ENCODE measurements at regions not wholly inside any gene's neighbourhood (a gene's known extent, or its start where the extent isn't known, plus 50 kb on each side); places are given as distances from the start of the nearest gene placed in this dataset.

DNA sequence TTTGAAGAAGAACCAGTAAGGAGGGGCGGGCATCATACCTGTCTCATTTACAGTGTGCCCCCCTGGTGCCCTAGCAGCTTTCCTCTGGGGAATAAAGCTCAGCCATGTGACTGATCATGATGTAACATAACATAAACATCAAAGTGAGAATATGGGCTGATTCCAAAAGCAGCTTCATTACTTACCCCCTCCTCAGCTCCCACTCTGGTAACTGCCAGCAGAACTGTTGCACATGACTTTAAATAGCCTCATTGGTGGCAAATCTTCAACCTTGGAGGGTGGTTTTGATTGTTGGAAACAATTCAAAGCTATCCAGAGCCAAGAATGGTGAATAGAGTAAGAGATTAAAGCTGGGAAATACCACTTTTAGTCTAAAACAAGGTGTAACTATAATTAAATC, 384.6 kb downstream of the BUD13 start:
- no peaks in the 10 kb centered on the region for H3K36me3 Mint-ChIP-seq (ENCODE audit: low read depth, unreplicated experiment)
- H3K27me3 Mint-ChIP-seq (ENCODE audit: unreplicated experiment), result peaks cover 1% of the 10 kb centered on the region

DNA sequence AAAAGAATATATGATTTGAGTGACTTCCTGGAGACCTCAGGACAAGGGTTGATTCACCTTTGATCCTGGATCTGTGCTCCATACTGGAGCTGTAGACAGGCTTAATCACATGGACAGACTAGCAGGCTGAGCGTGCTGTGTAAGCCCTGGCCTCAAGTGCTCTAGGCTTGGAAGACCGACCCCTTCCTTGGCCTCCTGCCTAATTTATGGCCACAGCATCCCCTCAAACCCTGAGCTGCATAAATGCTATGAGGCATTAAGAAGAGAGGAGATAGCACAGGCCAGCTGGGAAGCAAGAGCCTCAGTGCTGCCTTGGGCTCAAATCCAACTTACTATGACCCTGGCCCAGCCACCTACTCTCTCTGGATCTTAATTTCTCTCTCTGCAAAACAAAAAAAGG, 385.1 kb downstream of the BUD13 start:
- no peak overlapping the region for H3K27ac Mint-ChIP-seq (ENCODE audit: unreplicated experiment)

More for the DNA sequence above, 384.6 kb downstream of the BUD13 start:
- Mint-ChIP-seq H3K27ac (ENCODE audit: unreplicated experiment) (no peak overlapping the region), H3K9me3 (ENCODE audit: unreplicated experiment) (no peaks in the 10 kb centered on the region), H3K4me3 (ENCODE audit: unreplicated experiment) (no peak overlapping the region), H3K4me1 (ENCODE audit: unreplicated experiment) (no peaks in the 10 kb centered on the region)
- TF ChIP-seq, protein P1, sequence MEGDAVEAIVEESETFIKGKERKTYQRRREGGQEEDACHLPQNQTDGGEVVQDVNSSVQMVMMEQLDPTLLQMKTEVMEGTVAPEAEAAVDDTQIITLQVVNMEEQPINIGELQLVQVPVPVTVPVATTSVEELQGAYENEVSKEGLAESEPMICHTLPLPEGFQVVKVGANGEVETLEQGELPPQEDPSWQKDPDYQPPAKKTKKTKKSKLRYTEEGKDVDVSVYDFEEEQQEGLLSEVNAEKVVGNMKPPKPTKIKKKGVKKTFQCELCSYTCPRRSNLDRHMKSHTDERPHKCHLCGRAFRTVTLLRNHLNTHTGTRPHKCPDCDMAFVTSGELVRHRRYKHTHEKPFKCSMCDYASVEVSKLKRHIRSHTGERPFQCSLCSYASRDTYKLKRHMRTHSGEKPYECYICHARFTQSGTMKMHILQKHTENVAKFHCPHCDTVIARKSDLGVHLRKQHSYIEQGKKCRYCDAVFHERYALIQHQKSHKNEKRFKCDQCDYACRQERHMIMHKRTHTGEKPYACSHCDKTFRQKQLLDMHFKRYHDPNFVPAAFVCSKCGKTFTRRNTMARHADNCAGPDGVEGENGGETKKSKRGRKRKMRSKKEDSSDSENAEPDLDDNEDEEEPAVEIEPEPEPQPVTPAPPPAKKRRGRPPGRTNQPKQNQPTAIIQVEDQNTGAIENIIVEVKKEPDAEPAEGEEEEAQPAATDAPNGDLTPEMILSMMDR (IDR thresholded peaks at IDR 0.05; ENCODE audit: unreplicated experiment), result no peak
- no peak for DNase-seq (ENCODE audit: low spot score)

DNA sequence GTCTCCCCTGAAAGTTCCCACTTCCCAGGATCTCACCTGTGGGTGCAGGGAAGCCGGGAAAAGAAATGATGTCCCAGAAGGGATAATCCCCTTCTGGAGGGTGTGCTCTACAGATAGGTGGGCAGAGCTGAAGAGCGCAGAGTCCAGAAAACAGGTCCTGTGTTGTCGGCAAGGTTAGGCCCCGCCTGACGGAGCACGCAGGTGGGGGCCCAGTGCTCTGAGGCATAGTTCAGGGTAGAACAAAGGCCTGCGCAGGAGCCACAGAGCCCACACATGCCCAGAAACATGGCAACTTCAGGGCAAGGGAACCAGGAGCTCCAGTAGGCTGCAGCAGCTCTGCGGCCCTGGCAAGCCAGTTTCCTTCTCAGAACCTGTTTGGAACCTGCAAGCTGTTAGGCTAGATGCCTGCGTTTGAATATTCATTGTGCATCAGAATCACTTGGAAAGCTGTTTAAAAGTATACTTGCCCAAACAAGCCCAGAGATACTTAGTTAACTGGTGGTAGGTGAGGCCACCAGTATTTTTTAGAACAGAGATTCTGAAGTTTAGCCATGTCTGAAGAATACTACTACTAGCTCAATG, 386.6 kb downstream of the BUD13 start:
- H3K36me3 Mint-ChIP-seq (ENCODE audit: low read depth, unreplicated experiment), result no peaks in the 10 kb centered on the region
- no peaks in the 10 kb centered on the region for H3K9me3 Mint-ChIP-seq (ENCODE audit: unreplicated experiment)
- no peak overlapping the region for H3K27ac Mint-ChIP-seq (ENCODE audit: unreplicated experiment)
- H3K27me3 Mint-ChIP-seq (ENCODE audit: unreplicated experiment), result peaks cover 1% of the 10 kb centered on the region
- H3K4me3 Mint-ChIP-seq (ENCODE audit: unreplicated experiment), result no peak overlapping the region
- TF ChIP-seq, protein P1 (IDR thresholded peaks at IDR 0.05; ENCODE audit: unreplicated experiment), result no peak
- no peak for DNase-seq (ENCODE audit: low spot score)
- H3K4me1 Mint-ChIP-seq (ENCODE audit: unreplicated experiment), result no peaks in the 10 kb centered on the region

More for the DNA sequence above, 385.1 kb downstream of the BUD13 start:
- TF ChIP-seq, protein P1 (IDR thresholded peaks at IDR 0.05; ENCODE audit: unreplicated experiment), result no peak
- no peak for DNase-seq (ENCODE audit: low spot score)
- Mint-ChIP-seq H3K4me3 (ENCODE audit: unreplicated experiment) (no peak overlapping the region), H3K27me3 (ENCODE audit: unreplicated experiment) (peaks cover 1% of the 10 kb centered on the region), H3K4me1 (ENCODE audit: unreplicated experiment) (no peaks in the 10 kb centered on the region), H3K9me3 (ENCODE audit: unreplicated experiment) (no peaks in the 10 kb centered on the region), H3K36me3 (ENCODE audit: low read depth, unreplicated experiment) (no peaks in the 10 kb centered on the region)

DNA sequence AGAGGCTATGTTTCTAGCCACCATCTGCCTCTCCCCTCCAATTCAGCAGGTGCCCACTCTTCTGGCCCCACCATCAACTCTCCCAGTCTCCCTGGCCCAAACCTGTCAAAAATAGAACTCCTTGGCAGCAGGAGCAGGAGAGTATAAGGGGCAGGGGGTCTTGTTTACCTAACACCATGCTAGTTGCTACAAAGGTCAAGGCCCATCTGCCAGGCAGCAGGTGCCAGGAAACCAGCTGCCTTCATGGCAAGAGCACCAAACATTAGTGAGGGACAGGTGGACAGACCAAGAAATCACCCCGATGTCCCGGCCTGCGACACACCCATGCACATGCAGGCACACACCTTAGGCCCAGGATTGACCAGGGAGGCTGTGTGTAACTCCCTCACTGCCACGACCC, 387.9 kb downstream of the BUD13 start:
- H3K9me3 Mint-ChIP-seq (ENCODE audit: unreplicated experiment), result no peaks in the 10 kb centered on the region
- no peak for DNase-seq (ENCODE audit: low spot score)
- no peaks in the 10 kb centered on the region for H3K4me1 Mint-ChIP-seq (ENCODE audit: unreplicated experiment)
- peaks cover 1% of the 10 kb centered on the region for H3K27me3 Mint-ChIP-seq (ENCODE audit: unreplicated experiment)
- no peak overlapping the region for H3K4me3 Mint-ChIP-seq (ENCODE audit: unreplicated experiment)
- H3K27ac Mint-ChIP-seq (ENCODE audit: unreplicated experiment), result no peak overlapping the region
- H3K36me3 Mint-ChIP-seq (ENCODE audit: low read depth, unreplicated experiment), result no peaks in the 10 kb centered on the region
- TF ChIP-seq, protein P1 (IDR thresholded peaks at IDR 0.05; ENCODE audit: unreplicated experiment), result no peak

DNA sequence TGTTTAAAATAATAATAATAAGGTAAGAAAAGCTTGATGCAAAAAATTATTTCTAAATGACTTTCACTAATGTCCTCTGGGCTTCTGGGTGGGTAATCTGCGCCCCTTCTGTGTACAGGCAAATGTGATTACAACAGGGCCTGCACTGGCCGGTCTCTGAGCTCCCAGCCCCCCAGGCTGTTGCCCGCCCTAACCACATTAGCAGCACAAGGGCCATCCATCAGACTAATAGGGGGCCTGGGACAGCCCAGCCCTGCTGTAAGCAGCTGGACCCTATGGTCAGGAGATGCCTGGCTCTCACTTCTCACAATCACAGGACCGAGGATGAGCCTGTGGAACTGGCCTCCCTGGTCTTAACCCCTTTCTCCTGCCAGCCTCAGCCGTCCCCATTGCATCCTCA, 388.4 kb downstream of the BUD13 start:
- H3K9me3 Mint-ChIP-seq (ENCODE audit: unreplicated experiment), result no peaks in the 10 kb centered on the region
- H3K27me3 Mint-ChIP-seq (ENCODE audit: unreplicated experiment), result peaks cover 1% of the 10 kb centered on the region
- TF ChIP-seq, protein P1 (IDR thresholded peaks at IDR 0.05; ENCODE audit: unreplicated experiment), result no peak
- no peak overlapping the region for H3K27ac Mint-ChIP-seq (ENCODE audit: unreplicated experiment)
- no peak for DNase-seq (ENCODE audit: low spot score)
- H3K36me3 Mint-ChIP-seq (ENCODE audit: low read depth, unreplicated experiment), result no peaks in the 10 kb centered on the region
- no peaks in the 10 kb centered on the region for H3K4me1 Mint-ChIP-seq (ENCODE audit: unreplicated experiment)
- H3K4me3 Mint-ChIP-seq (ENCODE audit: unreplicated experiment), result no peak overlapping the region

Measured in endothelial cell (in vitro differentiated cells).